GM12891 (cell line): ENCODE measurements at regions not wholly inside any gene's neighbourhood (a gene's known extent, or its start where the extent isn't known, plus 50 kb on each side); places are given as distances from the start of the nearest gene placed in this dataset.

Experiments
- POLR2A ChIP-seq: IDR thresholded peaks from 2 replicates; pipeline ENCODE4 v1.6.1; 2011; ENCODE audit warnings: low read depth, low read length, control low read depth
- POLR2AphosphoS5 ChIP-seq: IDR thresholded peaks from 2 replicates; pipeline ENCODE4 v1.6.1; 2011; ENCODE audit warnings: low read depth, low read length, control low read depth
- SPI1 ChIP-seq: IDR thresholded peaks from 2 replicates; pipeline ENCODE4 v1.6.1; 2011; ENCODE audit warnings: low read depth, low read length, control low read depth
- TAF1 ChIP-seq: IDR thresholded peaks from 2 replicates; pipeline ENCODE4 v1.6.1; 2011; ENCODE audit warnings: low read depth, low read length, control low read depth

DNA sequence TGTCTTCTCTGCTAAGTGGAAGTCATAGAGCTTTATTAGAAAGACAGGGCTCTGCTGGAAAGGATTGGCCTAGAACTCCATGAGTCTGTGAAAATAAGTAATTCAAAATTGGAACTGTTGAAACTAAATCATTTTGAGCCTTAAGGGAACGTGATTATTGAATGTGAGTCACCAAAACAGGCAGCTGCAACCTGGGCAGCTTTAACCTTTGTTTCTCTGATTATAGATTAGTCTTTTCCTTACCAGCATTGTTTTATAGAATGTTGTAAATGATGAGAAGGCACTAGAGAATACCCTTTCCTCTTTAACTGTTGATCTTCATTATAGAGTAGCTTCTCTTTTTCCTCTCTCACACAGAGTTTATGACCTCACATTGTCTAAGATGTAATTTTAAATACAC, 638.8 kb upstream of the SLITRK6 start:
- TF ChIP-seq TAF1 = no peak
- TF ChIP-seq POLR2A = no peak
- TF ChIP-seq POLR2AphosphoS5 = no peak
- TF ChIP-seq SPI1 = no peak
